Ovary (tissue), 7 donors: ENCODE measurements at regions not wholly inside any gene's neighbourhood (a gene's known extent, or its start where the extent isn't known, plus 50 kb on each side); places are given as distances from the start of the nearest gene placed in this dataset.

ENCODE experiments used
- DNase-seq, 5 donors: peaks; one replicate each; pipeline ENCODE4 v3.0.0-alpha.2; 2019 to 2020
- H3K27ac ChIP-seq, 2 donors: fragments of 200-600 bp; one replicate each; pipeline versions ENCODE4 v1.5.1 to v1.8.0; 2019 to 2022
- H3K27me3 ChIP-seq: fragments of 200-600 bp; one replicate; pipeline ENCODE4 v1.8.0; 2022
- H3K36me3 ChIP-seq: fragments of 200-600 bp; sonication (generic); one replicate; pipeline ENCODE4 v1.5.1; 2019
- H3K4me1 ChIP-seq: one replicate; pipeline ENCODE4 v1.8.1; 2013; ENCODE audit warnings: mild to moderate bottlenecking, moderate library complexity; ENCODE audit not compliant: insufficient read depth
- H3K4me3 ChIP-seq: fragments of 200-600 bp; sonication (generic); one replicate; pipeline ENCODE4 v1.5.1; 2017
- H3K9me3 ChIP-seq, 2 donors: fragments of 200-600 bp in 1 of 2; sonication (generic) in 1 of 2; one replicate each; pipeline versions ENCODE4 v1.5.1 to v1.8.1; 2013 to 2019; ENCODE audit warnings: mild to moderate bottlenecking in 1 of 2, moderate library complexity in 1 of 2
- CTCF ChIP-seq, 3 donors: fragments of 450-650 bp in 2 of 3; fragments of 200-600 bp in 1 of 3; IDR thresholded peaks; one replicate each; pipeline versions ENCODE4 v1.5.1 to v1.8.0; 2016 to 2022; ENCODE audit warnings: antibody characterized with exemption in 3 of 3, mild to moderate bottlenecking in 1 of 3
- EP300 ChIP-seq: sonication (generic); formaldehyde crosslinking; IDR thresholded peaks from one replicate; pipeline ENCODE4 v1.6.1; 2017; ENCODE audit warnings: antibody characterized with exemption
- POLR2A ChIP-seq: fragments of 450-650 bp; IDR thresholded peaks from one replicate; pipeline ENCODE4 v1.6.1; 2017; ENCODE audit warnings: antibody characterized with exemption, mild to moderate bottlenecking, moderate library complexity
- WGBS, 3 donors: extraction: QIAGEN DNeasy Blood & Tissue Kit in 1 of 3; methylation state at CpG; one replicate each; pipeline versions ENCODE4 v1.1.5 to v1.1.7; 2013 to 2017; 5-methylcytosine and 5-hydroxymethylcytosine counted together
- intact Hi-C, 4 donors: fragments of 100-400 bp; cut with DNase I; formaldehyde crosslinking; loops; one replicate each; pipeline versions ENCODE4 v1.11.0 to v1.15.1; 2022 to 2023
- donor health status: DM: no; HTN: no; CAD: no; lungs with moderate emphysema.
- donor health status: DM: no; HTN: no; CAD: no.
- donor health status: Bipolar disorder and iron deficiency.
- donor health status: DM: no; HTN: no; CAD: no.
- donor health status: DM: yes; HTN: yes; CAD: no.

- Histone ChIP-seq H3K4me3 (no peak overlapping the region), H3K27me3 (no peaks in the 10 kb centered on the region), H3K27ac (no peak overlapping the region), H3K9me3 (no peaks in the 10 kb centered on the region), H3K4me1 (no peaks in the 10 kb centered on the region), H3K36me3 (no peaks in the 10 kb centered on the region)
- no peak for DNase-seq
- intact Hi-C loops = loop anchor here in 1 of 4 donors (5.0 kb wide), 1 partner anchor 70 kb away; no protein-coding TSS in a partner anchor
- 71 to 100% (median 90%) methylated on average over 2 of the region's 2 CpGs for WGBS, 3 donors
- TF ChIP-seq EP300 = no peak
- no peak for TF ChIP-seq POLR2A
- TF ChIP-seq CTCF (IDR thresholded peaks at IDR 0.05) = no peak
Measured at GRCh38 chr5:6837095-6837494, 123.9 kb downstream of the TENT4A start.

- Histone ChIP-seq H3K9me3 (no peaks in the 10 kb centered on the region), H3K36me3 (no peaks in the 10 kb centered on the region), H3K27ac (no peak overlapping the region), H3K4me1 (no peaks in the 10 kb centered on the region), H3K27me3 (no peaks in the 10 kb centered on the region), H3K4me3 (no peak overlapping the region)
- intact Hi-C loops = loop anchor here in 1 of 4 donors (5.0 kb wide), 1 partner anchor 70 kb away; no protein-coding TSS in a partner anchor
- DNase-seq = peak in 4 of 5 donors; percentile 20 to 57 (median 31)
- no peak for TF ChIP-seq POLR2A
- TF ChIP-seq CTCF (IDR thresholded peaks at IDR 0.05) = peak in 1 of 3 donors; percentile 23
- no peak for TF ChIP-seq EP300
- 49 to 68% (median 49%) methylated on average over 9 of the region's 9 CpGs for WGBS, 3 donors
Measured at GRCh38 chr5:6837519-6838110, 124.4 kb downstream of the TENT4A start.

DNA sequence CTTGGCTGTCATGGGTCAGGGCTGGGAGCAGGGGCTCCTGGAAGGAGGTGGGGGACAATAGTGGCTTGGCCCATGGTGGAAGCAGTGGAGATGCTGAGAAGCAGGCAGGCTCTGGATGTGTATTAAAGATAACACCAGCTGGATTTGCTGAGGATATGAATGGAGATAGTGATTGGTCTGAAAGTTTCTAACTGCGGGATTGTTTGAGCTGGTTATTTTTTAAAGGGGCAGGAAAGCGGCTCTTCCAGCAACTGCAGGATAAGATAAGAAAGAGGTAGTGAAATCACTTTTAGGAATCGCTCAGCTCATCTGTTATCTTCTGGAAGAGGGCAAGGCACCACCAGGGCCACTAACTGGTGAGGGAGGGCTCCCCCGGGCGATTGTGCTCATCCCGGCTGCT, 125.5 kb downstream of the TENT4A start:
- no peak for TF ChIP-seq EP300
- TF ChIP-seq CTCF (IDR thresholded peaks at IDR 0.05) = no peak

GRCh38 chr5:6840136-6840793, 127.0 kb downstream of the TENT4A start:
- DNase-seq = no peak
- WGBS, 3 donors = 37 to 44% (median 39%) methylated on average over 7 of the region's 7 CpGs
- no peak for TF ChIP-seq EP300
- TF ChIP-seq POLR2A = no peak
- no peak for TF ChIP-seq CTCF (IDR thresholded peaks at IDR 0.05)
- no peaks in the 10 kb centered on the region for H3K27me3 ChIP-seq
- H3K4me1 ChIP-seq = no peaks in the 10 kb centered on the region
- intact Hi-C loops = no loop called here
- no peak overlapping the region for H3K4me3 ChIP-seq
- H3K9me3 ChIP-seq = no peaks in the 10 kb centered on the region
- no peak overlapping the region for H3K27ac ChIP-seq
- no peaks in the 10 kb centered on the region for H3K36me3 ChIP-seq

More for the DNA sequence above, 125.5 kb downstream of the TENT4A start:
- Histone ChIP-seq H3K4me1 (no peaks in the 10 kb centered on the region), H3K27me3 (no peaks in the 10 kb centered on the region), H3K27ac (peak overlapping the region in 1 of 2 donors; percentile 19), H3K4me3 (no peak overlapping the region), H3K9me3 (no peaks in the 10 kb centered on the region), H3K36me3 (no peaks in the 10 kb centered on the region)
- DNase-seq = no peak
- WGBS, 3 donors = 36 to 50% (median 38%) methylated on average over 6 of the region's 6 CpGs
- intact Hi-C loops = loop anchor here in 1 of 4 donors (5.0 kb wide), 1 partner anchor 71 kb away; no protein-coding TSS in a partner anchor
